HG03521 (cell line): ENCODE measurements at regions not wholly inside any gene's neighbourhood (a gene's known extent, or its start where the extent isn't known, plus 50 kb on each side); places are given as distances from the start of the nearest gene placed in this dataset.
"Not testable (repeated sequence)": the region's sequence is repeated elsewhere in the genome, so short reads cannot be mapped to it uniquely, and the experiment has no call there.

Experiments used
- ATAC-seq: cut with Tn5 transposase; IDR thresholded peaks from one replicate; pipeline ENCODE4 v1.9.1; 2021; ENCODE audit warnings: mild to moderate bottlenecking, moderate library complexity; ENCODE audit not compliant: unreplicated experiment

GRCh38 chr2:36235882-36236281 is 119.7 kb upstream of the CRIM1 start:
- no peak for ATAC-seq

- ATAC-seq: no peak
These were observed 120.2 kb upstream of the CRIM1 start for GRCh38 chr2:36235426-36235825.

DNA sequence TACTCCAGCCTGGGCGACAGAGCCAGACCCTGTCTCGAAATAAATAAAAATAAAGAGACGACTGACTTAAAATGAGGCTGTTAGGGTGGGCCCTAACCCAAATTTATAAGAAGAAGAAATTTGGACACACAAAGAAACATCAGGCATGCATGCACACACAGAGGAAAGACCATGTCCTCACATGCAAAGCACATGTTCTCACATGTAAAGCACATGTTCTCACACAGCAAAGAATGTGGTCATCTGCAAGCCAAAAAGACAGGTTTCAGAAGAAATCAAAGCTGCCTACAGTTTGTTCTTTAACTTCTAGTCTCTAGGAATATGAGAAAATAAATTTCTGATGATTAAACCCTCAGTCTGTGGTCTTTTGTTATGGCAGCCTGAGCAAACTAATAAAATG is 132.3 kb upstream of the CRIM1 start:
- ATAC-seq: no peak

GRCh38 chr2:36222485-36222884 is 133.1 kb upstream of the CRIM1 start:
- ATAC-seq: no peak

DNA sequence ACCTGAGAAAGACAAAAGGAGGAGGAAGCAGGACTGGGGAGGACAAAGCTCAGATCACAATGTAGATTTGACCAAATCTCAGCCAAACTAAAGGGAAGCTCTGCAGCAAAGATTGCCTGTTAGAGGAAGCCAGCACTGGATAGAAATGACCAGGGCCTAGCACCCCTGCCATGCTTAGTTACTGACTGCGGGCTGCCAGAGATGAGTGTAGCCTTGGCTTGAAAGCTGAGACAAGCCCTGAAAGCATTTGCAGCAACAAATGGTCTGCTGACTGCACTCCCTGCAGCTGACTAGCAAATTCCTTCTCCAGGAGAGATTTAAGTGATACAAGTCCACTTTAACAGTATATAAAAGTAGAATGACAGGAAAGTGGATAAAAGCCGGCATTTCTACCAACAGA is 140.9 kb upstream of the CRIM1 start:
- no peak for ATAC-seq

GRCh38 chr2:36203366-36203765 is 152.2 kb upstream of the CRIM1 start:
- ATAC-seq: no peak

- ATAC-seq: no peak
These were observed 158.2 kb upstream of the CRIM1 start for GRCh38 chr2:36197181-36197971.

GRCh38 chr2:36193680-36194079 is 161.9 kb upstream of the CRIM1 start:
- no peak for ATAC-seq

DNA sequence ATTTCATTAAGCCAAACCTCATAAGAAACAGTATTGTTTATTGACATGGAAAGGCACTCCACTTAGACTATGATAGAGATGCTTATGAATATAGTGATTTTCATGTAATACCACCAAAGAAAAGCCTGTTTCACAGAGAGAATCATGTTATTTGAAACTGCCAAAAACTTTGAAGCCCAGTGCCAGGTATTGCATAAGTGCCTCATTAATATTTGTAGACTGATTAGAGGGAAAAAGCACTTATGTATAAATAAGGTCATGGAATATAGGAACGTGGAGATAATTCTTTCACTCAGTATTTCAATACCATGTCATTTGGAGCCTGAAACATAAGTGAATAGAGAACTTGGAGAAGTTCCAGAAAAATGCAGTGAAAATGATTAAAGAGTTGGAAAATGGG is 162.6 kb upstream of the CRIM1 start:
- ATAC-seq: no peak

DNA sequence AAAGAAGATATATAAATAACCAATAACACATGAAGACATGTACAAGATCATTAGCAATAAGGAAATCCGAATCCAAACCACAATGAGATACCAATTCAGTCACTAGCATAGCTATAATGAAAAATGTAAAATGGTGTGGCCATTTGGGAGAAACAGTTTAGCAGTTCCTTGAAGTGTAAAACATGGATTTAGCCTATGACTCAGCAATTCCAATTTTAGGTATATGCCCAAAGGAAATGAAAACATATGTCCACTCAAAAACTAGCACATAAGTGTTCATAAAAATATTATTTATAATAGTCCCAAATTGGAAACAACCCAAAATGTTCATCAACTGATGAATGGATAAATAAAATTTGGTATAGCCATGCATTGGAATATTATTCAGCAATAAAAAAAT is 165.5 kb upstream of the CRIM1 start:
- no peak for ATAC-seq

DNA sequence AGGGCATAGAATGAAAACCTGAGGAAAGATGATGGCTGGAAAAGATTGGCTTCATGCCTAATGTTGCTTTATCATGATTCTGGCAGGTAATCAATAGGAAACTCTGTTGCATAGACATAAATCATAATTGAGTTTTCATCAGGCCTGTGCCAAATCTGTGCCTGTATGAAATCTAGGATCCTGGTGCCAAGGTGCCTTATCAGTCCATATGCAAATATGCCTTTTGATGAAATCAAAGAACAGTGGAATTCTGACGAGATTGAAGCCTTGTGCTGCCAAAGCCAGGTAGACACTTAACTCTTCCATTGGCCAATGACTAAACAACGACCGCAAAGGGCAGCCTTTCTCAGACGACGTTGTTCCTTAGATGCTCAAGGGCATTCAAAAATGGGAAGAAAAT is 170.0 kb upstream of the CRIM1 start:
- no peak for ATAC-seq

DNA sequence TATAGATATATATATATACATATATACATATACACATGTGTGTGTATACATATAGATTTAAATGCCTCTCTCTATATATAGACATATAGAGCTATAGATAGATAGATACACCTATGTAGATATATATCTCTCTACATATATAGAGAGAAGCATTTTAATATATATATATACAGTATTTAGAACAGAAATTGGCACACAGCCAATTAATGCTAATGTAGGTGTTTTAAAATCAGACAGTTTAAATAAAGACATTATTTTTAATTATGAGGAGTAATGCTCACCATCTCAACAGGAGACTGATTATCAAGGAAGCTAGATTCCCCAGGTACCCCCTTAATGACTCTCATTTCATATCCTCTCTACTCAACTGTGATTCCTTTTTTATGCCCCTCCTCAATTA is 170.7 kb upstream of the CRIM1 start:
- no peak for ATAC-seq

DNA sequence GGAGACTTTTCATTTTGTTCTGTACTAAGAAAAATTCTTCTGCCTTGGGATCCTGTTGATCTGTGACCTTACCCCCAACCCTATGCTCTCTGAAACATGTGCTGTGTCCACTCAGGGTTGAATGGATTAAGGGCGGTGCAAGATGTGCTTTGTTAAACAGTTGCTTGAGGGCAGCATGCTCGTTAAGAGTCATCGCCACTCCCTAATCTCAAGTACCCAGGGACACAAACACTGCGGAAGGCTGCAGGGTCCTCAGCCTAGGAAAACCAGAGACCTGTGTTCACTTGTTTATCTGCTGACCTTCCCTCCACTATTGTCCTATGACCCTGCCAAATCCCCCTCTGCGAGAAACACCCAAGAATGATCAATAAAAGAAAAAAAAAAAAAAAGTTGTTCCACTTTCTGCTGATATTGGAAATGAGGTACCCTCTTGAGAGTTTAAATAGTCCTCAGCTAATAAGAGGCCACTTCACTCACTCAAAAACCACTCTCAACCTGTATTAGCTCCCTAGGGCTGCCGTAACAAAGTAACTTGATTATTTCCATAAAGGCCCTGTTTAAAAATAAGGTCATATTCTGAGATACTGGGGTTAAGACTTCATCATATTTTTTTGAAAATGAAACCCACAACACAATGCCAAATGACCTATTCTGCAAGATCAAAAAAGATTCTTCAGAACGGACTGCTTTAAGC is 174.6 kb upstream of the CRIM1 start:
- ATAC-seq: not testable (repeated sequence)

GRCh38 chr2:36180293-36180692 is 175.3 kb upstream of the CRIM1 start:
- not testable (repeated sequence) for ATAC-seq

- not testable (repeated sequence) for ATAC-seq
These were observed 175.8 kb upstream of the CRIM1 start for GRCh38 chr2:36179668-36180269.

DNA sequence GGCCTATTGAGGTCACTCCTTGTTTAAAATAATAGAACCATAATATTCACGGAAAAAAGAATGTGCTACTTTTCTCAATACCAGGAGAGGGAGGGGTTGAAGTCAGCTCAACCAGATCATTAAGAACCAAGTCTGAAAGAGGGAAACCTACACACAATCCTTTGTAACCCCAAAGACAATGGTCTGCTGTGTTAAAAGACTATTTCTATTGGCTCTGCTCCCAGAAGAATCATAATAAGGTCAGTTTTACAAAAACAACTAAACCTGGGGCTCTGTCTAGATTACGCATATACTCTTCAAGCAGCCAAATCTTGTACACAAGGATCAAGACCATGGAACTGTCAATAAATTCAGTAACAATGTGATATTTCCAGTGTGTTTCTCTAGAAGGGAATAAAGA is 177.2 kb upstream of the CRIM1 start:
- ATAC-seq: no peak

DNA sequence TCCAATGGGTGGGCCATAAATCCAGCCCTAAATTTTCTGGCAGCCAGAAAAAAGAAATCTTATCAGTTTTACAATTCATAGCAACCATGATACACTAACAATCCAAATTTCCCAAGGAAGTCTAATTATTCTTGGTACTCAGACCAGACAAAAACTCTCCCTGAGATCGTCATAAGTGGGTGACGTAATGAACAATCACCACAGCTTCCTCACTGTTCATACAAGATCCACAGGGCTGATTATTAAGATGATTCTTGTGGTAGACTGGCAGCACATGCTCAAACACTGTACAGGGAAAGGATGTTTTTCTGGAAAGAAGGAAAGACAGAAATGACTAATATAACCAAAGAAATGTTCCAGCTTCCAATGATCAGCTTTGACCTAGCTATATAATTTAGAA is 178.3 kb upstream of the CRIM1 start:
- ATAC-seq: no peak

- ATAC-seq: no peak
These were observed 180.7 kb upstream of the CRIM1 start for GRCh38 chr2:36174920-36175319.

DNA sequence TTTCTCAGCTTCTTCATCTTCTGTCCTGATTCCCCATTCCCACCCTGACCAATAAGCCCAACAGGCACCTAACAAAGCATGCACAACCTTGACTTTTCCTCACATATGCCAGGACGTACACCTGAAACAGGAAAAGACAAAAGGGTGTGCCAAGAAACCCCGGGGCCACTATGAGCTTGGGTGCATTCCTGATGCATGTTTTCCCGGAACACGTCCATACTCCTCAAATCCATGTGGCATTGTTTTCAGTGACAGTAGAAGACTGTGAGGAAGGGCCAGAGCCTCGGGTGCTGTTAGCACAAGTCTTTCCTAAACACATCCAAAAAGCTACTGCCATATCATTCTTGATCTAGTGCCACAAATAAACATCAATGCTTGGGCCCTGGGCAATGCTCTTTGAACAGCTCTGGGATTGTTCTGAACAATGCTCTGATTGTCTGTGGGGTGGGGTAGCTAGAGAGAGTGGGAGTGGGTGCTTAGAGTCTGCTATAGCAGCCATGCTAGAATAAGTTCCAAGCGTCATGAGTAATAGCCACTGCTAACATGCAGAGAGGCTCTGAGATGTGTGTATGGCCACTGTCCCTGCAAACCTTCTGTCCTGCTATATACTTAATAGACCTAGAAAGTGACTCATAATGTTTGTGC is 181.7 kb upstream of the CRIM1 start:
- no peak for ATAC-seq

- no peak for ATAC-seq
These were observed 182.8 kb upstream of the CRIM1 start for GRCh38 chr2:36172824-36173223.

- no peak for ATAC-seq
These were observed 184.8 kb upstream of the CRIM1 start for GRCh38 chr2:36170805-36171204.

- no peak for ATAC-seq
These were observed 185.7 kb upstream of the CRIM1 start for GRCh38 chr2:36169843-36170242.
